GM19240 (cell line): ENCODE measurements at regions not wholly inside any gene's neighbourhood (a gene's known extent, or its start where the extent isn't known, plus 50 kb on each side); places are given as distances from the start of the nearest gene placed in this dataset.
"Not testable (repeated sequence)": the region's sequence is repeated elsewhere in the genome, so short reads cannot be mapped to it uniquely, and the experiment has no call there.

Experiments used
- DNase-seq: peaks from one replicate; pipeline ENCODE4 v3.0.0; 2011; ENCODE audit warnings: low spot score; ENCODE audit not compliant: insufficient read length

DNA sequence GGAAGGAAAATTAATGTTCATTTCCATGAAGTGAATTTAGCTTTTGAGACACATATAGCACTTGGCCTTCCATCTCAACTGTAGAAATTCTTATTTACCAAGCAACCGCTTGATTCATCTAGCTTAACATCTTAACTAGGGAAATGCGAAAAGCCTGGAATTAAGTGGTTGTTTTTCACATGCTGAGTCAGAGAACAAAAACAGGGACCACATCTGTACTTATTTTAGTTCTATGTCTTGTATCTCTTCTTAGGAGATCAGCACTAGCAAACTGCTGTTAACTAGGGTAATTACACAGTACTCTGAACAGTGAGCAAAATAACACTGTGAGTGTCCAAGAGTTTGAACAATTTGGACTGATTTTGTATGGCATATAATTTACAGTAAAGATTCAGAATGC lies 590.9 kb upstream of the NRSN1 start:
- no peak for DNase-seq

GRCh38 chr6:23537828-23538227 lies 588.2 kb upstream of the NRSN1 start:
- DNase-seq: no peak

DNA sequence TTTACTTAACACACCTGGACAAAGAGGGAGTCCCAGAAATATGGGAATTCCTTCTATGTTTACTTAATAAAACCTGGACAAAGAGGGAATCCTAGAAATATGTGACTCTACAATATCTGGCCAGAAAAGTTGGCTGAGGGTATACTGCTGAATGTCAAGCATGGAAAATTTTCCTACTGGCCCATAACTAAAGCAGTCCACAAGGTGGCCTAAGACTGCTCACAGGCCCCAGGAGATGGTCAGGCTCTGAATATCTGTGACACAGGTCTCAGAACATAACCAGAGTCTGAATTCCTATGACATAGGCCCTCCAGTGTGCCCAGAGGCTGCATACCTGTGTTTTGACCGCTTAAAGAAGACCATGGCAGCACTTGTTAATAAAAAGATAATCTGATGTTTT lies 578.2 kb upstream of the NRSN1 start:
- DNase-seq: no peak

GRCh38 chr6:23554953-23555352 lies 571.1 kb upstream of the NRSN1 start:
- not testable (repeated sequence) for DNase-seq

DNA sequence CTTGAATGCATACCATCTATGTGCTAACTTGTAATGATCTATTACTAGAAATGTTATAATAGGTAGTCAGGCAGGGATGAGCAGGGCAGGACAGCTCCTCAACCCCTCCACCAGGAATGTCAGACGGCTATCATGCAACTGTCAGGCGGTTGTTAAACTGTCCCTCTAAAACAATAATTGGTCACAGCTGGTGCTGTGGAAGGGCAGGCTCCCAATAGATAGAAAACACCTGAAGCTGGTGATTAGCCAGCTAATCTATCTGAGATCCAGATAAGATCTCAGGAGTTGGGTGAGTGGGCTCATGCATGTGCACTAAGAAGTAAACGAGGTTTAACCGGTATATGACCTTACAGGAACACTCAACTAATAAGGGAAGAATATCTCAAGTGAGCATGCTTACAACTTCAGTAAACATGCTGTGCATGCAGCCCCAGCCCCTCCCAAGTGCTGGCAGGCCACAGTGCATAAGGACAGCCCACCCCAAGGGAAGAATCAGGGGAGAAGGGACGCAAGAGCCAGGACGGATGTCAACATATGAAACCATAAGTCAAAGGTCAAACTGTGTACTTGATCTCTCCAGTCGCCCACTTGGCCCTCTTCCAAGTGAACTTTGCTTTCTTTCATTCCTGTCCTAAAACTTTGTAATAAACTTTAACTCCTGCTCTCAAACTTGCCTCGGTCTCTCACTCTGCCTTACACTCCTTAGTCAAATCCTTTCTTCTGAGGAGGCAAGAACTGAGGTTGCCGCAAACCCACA lies 566.2 kb upstream of the NRSN1 start:
- no peak for DNase-seq

DNA sequence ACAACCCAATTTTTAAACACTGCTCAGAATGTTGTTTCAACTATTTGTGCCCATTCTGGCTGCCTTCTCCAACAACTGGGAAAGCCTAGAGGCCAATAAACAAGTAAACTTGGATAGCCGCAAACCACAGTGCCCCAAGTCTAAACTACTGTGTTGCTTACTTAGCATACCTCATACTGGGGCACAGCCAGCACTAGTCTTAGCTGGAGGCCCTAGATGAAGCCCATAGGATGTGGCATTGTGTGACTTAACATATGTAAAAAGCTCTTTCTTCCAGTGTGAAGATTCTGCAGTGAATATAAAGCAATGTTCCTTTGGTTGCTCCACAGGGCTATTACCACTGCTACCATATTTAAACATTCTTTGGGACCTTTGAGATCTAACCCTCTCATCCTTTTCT lies 564.3 kb upstream of the NRSN1 start:
- DNase-seq: no peak

DNA sequence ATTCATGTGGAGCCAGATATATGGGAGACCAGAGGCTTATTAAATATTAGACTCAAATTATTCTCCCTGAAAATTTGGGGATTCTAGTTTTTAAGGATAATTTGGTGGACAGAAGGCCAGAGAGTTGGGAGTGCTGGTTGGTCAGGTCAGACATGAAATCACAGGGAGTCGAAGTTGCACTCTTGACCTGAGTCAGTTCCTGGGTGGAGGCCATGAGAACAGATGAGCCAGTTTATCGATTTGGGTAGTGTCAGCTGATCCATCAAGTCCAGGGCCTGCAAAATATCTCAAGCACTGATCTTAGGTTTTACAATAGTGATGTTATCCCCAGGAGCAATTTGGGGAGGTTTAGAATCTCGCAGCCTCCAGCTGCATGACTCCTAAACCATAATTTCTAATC lies 563.5 kb upstream of the NRSN1 start:
- DNase-seq: no peak

DNA sequence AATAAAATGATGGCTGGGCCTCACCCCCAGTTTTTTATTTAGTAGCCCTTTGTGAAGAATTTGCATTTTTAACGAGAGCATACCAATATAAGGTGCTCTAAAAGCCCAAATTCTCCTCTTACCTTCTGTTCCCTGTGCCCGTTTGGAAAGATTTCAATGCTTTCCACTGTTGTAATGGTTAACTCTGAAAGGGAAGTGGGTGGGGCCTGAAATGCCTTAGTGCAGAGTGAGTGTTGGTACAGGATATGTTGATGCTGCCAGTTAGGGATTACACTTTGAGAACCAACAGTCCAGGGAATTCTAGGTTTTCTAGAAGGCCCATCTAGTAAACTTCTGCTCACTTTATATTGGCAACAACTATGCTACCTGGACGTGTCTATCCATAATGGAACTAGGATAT lies 562.7 kb upstream of the NRSN1 start:
- no peak for DNase-seq

- no peak for DNase-seq
Observed at GRCh38 chr6:23566418-23566817, 559.6 kb upstream of the NRSN1 start.

DNA sequence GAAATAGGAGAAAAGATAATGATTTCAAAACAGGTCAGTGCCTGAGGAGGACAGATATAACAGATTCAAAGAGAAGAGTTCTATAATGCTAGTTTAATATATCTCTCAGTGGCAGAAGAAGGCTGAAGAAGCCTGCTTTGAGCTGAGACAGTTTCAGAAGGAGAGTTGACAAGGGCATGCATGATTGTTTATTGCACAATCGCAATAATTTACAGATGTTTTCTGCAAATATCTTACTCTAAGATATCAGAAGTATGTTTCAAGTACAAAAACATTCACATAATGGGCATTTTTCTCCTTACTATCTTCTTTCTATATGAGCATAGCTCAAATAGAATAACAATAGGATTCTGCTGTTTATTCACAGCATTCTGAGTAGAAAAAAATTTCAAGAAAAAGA lies 557.7 kb upstream of the NRSN1 start:
- no peak for DNase-seq

GRCh38 chr6:23584134-23584763 lies 541.8 kb upstream of the NRSN1 start:
- DNase-seq: no peak

GRCh38 chr6:23587582-23587981 lies 538.4 kb upstream of the NRSN1 start:
- no peak for DNase-seq

DNA sequence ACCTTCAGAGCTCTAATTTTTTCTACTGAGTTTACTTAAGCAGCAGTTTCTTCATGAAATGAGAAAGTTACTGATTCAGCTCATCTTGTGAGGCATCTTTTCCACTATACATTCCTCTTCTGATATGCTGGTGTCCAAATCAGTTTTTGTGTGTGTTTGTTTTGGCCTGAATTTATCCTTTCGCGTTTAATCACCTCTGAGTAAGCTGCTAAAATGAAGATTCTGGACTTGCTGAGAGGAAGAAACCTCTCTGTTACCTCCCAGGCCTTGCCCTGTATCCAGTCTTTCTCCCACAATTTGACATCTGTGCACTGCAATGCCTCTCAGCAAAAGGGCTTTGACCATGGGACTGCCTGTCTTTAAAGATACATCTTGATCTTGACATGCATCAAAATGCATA lies 536.2 kb upstream of the NRSN1 start:
- no peak for DNase-seq

DNA sequence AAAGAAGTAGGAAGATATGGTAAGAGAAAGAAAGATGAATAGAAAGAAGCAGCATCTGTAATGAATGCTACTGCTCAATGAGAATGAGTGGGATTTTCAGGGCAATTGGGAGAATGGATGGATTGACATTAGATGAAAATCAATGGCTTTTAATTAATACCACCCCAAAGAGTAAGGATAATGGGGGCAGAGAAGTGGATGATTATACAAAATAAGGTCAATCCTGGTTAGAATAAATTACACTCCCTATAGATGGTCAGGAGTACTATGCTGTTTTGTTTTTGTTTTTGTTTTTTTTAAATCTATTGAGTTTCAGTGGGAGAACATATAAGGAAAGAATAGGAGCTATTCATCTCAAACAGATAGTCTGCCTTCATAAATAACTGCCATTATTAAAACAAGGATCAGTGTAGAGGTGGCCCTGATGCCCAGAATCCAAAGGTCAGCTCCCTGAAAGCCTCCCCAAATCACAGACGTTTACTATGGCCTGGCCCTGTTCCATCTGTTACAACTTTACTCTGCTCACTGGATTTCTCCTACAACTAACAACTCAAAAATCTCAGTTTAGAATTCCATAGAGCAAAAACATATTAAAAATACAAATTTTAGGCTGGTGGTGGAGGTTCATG lies 535.4 kb upstream of the NRSN1 start:
- no peak for DNase-seq

DNA sequence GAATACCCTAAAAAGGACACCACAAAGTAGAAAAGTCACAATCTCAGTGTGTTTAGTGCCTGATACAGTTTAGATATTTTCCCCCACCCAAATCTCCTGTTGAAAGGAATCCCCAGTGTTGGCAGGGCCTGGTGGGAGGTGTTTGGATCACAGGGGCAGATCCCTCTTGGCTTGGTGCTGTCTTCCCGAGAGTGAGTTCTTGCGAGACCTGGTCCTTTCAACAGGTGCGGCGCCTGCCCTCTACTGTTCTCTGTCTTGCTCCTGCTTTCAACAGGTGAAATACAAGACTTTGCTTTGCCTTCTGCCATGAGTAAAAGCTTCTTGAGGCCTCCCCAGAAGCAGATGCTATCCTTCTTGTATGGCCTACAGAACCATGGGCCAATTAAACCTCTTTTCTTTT lies 534.3 kb upstream of the NRSN1 start:
- DNase-seq: no peak

DNA sequence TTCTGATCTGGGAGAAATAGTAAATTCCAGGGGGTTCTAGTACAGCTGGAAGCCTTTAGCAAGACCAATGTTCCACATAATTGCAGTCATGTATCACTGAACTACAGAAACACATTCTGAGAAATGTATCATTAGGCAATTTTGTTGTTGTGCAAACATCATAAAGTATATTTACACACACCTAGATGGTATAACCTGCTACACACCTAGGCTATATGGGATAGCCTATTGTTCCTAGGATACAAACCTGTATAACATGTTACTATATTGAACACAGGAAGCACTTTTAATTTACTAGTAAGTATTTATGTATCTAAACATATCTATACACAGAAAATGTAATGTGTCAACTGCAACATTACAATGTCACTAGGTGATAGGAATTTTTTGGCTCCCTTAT lies 525.9 kb upstream of the NRSN1 start:
- no peak for DNase-seq

- no peak for DNase-seq
Observed at GRCh38 chr6:23601811-23602345, 524.1 kb upstream of the NRSN1 start.

DNA sequence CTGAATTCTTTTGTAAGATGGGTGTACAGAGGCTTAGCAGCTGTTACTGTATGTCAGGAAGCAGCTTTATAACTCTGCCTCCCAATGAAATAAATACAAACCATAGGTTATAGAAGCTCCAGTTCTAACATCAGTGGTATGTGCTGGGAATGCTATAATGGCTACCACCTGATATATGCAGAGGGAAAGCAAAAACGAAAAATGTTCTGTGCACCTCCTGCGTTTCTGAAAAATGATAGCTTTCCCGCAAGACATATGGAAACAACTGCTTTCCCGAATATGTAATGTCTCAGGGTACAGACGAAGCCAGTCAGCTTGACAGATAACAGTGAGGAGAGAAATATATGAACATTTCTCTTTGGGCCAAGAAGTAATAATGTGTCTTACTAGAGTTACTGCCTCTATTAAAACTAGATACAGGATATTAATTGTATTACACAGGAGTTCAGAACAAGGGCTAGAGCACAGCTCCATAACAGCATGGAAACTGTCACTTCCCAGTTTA lies 517.0 kb upstream of the NRSN1 start:
- no peak for DNase-seq

DNA sequence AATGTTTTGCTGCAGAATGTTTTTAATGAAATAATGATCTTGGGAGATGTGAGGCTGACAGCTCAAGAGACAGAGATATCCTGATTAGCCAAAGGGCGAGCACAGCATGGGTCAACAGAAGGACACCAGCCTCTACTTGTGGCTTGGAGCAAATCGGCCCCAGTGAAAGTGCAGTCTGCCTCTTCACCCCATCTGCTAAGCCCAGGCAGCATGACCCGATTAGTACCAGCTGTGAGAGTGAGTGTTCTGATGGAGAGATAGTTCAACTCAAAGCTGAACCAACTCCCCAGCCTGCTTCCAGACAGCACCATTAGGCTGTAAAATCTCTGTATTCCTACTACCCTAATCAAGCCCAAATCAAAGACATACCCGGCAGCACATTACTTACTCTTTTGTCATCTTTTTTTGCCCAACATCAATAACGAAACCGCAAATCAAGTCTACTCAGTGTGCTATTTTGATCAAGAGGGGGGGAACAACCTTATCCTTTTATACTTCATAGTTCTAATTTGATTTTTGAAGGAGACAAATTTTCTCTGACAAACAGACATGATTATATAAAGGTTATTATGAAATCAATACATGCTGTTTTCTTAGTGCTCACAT lies 514.1 kb upstream of the NRSN1 start:
- DNase-seq: no peak

GRCh38 chr6:23618366-23618765 lies 507.6 kb upstream of the NRSN1 start:
- no peak for DNase-seq

GRCh38 chr6:23620911-23621401 lies 505.1 kb upstream of the NRSN1 start:
- no peak for DNase-seq
